Smooth muscle cell (in vitro differentiated cells): ENCODE measurements at regions not wholly inside any gene's neighbourhood (a gene's known extent, or its start where the extent isn't known, plus 50 kb on each side); places are given as distances from the start of the nearest gene placed in this dataset.

Source experiments
- DNase-seq: peaks from one replicate; lab custom pipeline; 2025; ENCODE audit not compliant: unreplicated experiment; lab: John Stamatoyannopoulos, UW
- H2AFZ ChIP-seq: fragments of 200-600 bp; sonication (generic); 2 replicates; pipeline ENCODE4 v1.6.0; 2016; ENCODE audit warnings: antibody characterized with exemption, low read depth, mild to moderate bottlenecking
- H3F3A ChIP-seq: fragments of 200-600 bp; sonication (generic); 2 replicates; pipeline ENCODE4 v1.6.0; 2017; ENCODE audit warnings: antibody characterized with exemption, low read depth
- H3K27ac ChIP-seq: fragments of 200-600 bp; sonication (generic); 2 replicates; pipeline ENCODE4 v1.5.1; 2016; ENCODE audit warnings: low read depth, mild to moderate bottlenecking
- H3K27me3 ChIP-seq: fragments of 200-600 bp; sonication (generic); 2 replicates; pipeline ENCODE4 v1.6.1; 2016; ENCODE audit warnings: low read depth, mild to moderate bottlenecking
- H3K36me3 ChIP-seq: fragments of 200-600 bp; sonication (generic); 2 replicates; pipeline ENCODE4 v1.5.1; 2016; ENCODE audit warnings: low read depth
- H3K4me1 ChIP-seq: fragments of 200-600 bp; sonication (generic); 2 replicates; pipeline ENCODE4 v1.5.1; 2016; ENCODE audit warnings: low read depth
- H3K4me2 ChIP-seq: fragments of 200-600 bp; sonication (generic); 2 replicates; pipeline ENCODE4 v1.6.0; 2016; ENCODE audit warnings: mild to moderate bottlenecking
- H3K4me3 ChIP-seq: fragments of 200-600 bp; sonication (generic); 2 replicates; pipeline ENCODE4 v1.5.1; 2016; ENCODE audit warnings: mild to moderate bottlenecking
- H3K79me2 ChIP-seq: fragments of 200-600 bp; sonication (generic); 2 replicates; pipeline ENCODE4 v1.6.0; 2016; ENCODE audit warnings: low read depth, mild to moderate bottlenecking
- H3K9ac ChIP-seq: fragments of 200-600 bp; sonication (generic); 2 replicates; pipeline ENCODE4 v1.6.0; 2016; ENCODE audit warnings: low read depth
- H3K9me3 ChIP-seq: fragments of 200-600 bp; sonication (generic); replicated peaks from 2 replicates; pipeline ENCODE4 v1.5.1; 2016; ENCODE audit warnings: low read depth
- H4K20me1 ChIP-seq: fragments of 200-600 bp; sonication (generic); 2 replicates; pipeline ENCODE4 v1.6.0; 2016; ENCODE audit warnings: low read depth
- WGBS: methylation state at CpG from one replicate; pipeline ENCODE4 v1.1.7; 2016; ENCODE audit warnings: low lambda C conversion rate; 5-methylcytosine and 5-hydroxymethylcytosine counted together
- TF ChIP-seq, protein P1 (sequence below): fragments of 200-600 bp; sonication (generic); IDR thresholded peaks from 2 replicates; pipeline ENCODE4 v1.5.1; 2017; ENCODE audit warnings: borderline replicate concordance, mild to moderate bottlenecking, antibody characterized with exemption; ENCODE audit not compliant: insufficient read depth, poor library complexity, severe bottlenecking

DNA sequence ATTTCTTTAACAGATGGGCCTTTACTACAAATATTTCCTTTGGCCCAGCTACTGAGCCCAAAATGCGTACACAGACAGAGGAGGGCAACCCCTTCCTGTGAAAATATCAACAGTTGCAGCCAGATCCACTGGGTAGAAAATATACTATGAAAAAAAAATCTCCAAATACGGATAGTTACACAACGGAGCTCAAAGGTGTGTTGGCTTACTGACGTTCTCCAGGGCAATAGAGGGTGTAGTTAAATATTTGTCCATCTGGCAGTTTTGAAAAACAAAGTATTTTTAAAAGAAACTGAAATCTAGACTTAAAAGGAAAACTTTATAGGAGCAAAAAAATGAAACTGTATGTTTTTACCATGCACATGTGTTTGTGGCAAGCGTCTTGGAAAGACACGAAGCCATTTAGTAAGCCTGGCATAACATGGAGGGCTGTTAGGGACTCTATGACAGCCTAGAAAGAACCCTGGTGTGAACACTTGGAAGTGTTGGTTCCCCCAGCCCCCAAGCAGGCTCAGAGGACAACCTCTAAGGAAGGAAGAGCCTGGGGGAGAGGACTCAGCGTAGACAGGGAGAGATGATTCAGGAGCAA, 157.8 kb upstream of the TRPM3 start:
- Histone ChIP-seq H3K4me1 (peaks cover 21% of the 10 kb centered on the region), H3K4me2 (no peak overlapping the region), H3K9ac (no peak overlapping the region), H3K4me3 (no peak overlapping the region), H3K36me3 (no peaks in the 10 kb centered on the region), H3K79me2 (no peaks in the 10 kb centered on the region), H3K27ac (no peak overlapping the region), H3K27me3 (no peaks in the 10 kb centered on the region), H4K20me1 (no peaks in the 10 kb centered on the region), H3K9me3 (no peaks in the 10 kb centered on the region), H2AFZ (no peak overlapping the region), H3F3A (no peaks in the 10 kb centered on the region)
- DNase-seq: no peak
- WGBS: 90% methylated on average over 7 of the region's 7 CpGs
- TF ChIP-seq, protein P1, sequence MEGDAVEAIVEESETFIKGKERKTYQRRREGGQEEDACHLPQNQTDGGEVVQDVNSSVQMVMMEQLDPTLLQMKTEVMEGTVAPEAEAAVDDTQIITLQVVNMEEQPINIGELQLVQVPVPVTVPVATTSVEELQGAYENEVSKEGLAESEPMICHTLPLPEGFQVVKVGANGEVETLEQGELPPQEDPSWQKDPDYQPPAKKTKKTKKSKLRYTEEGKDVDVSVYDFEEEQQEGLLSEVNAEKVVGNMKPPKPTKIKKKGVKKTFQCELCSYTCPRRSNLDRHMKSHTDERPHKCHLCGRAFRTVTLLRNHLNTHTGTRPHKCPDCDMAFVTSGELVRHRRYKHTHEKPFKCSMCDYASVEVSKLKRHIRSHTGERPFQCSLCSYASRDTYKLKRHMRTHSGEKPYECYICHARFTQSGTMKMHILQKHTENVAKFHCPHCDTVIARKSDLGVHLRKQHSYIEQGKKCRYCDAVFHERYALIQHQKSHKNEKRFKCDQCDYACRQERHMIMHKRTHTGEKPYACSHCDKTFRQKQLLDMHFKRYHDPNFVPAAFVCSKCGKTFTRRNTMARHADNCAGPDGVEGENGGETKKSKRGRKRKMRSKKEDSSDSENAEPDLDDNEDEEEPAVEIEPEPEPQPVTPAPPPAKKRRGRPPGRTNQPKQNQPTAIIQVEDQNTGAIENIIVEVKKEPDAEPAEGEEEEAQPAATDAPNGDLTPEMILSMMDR: no peak

GRCh38 chr9:71273613-71274012, 152.2 kb upstream of the TRPM3 start:
- Histone ChIP-seq H4K20me1 (no peaks in the 10 kb centered on the region), H3K4me3 (no peak overlapping the region), H3F3A (no peaks in the 10 kb centered on the region), H3K4me2 (no peak overlapping the region), H3K79me2 (no peaks in the 10 kb centered on the region), H3K36me3 (no peaks in the 10 kb centered on the region), H3K9ac (no peak overlapping the region), H3K4me1 (peaks cover 69% of the 10 kb centered on the region), H3K27me3 (no peaks in the 10 kb centered on the region), H3K27ac (no peak overlapping the region), H2AFZ (no peak overlapping the region), H3K9me3 (no peaks in the 10 kb centered on the region)
- WGBS: 77% methylated on average over 3 of the region's 3 CpGs
- TF ChIP-seq, protein P1: no peak
- DNase-seq: no peak

GRCh38 chr9:71271602-71272001, 150.2 kb upstream of the TRPM3 start:
- H3K36me3 ChIP-seq: no peaks in the 10 kb centered on the region
- H3K4me3 ChIP-seq: no peak overlapping the region
- 79% methylated on average over 5 of the region's 5 CpGs for WGBS
- no peaks in the 10 kb centered on the region for H3K79me2 ChIP-seq
- H3K27ac ChIP-seq: no peak overlapping the region
- H3K4me2 ChIP-seq: no peak overlapping the region
- H3K9me3 ChIP-seq: no peaks in the 10 kb centered on the region
- no peaks in the 10 kb centered on the region for H3F3A ChIP-seq
- H4K20me1 ChIP-seq: no peaks in the 10 kb centered on the region
- peaks cover 78% of the 10 kb centered on the region for H3K4me1 ChIP-seq
- peaks cover 2% of the 10 kb centered on the region for H3K27me3 ChIP-seq
- no peak overlapping the region for H3K9ac ChIP-seq
- H2AFZ ChIP-seq: no peak overlapping the region
- DNase-seq: no peak
- TF ChIP-seq, protein P1: no peak

DNA sequence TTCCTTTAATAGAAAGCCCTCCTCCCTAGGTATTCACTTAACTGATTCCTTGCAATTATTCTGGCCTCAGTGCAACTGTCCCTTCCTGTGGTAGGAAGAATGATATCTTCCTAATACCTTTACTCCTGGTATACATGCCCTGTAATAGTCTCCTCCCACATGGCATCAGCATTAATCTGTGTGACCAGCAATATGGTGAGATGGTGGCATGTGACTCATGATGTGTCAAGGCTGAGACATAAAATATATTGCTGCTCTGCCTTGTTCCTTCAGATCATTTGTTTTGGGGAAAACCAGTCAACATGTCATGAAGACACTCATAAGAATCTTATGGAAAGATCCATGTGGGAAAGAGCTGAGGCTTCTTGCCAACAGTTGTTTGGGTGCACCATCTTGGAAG, 149.1 kb upstream of the TRPM3 start:
- H3K4me3 ChIP-seq: no peak overlapping the region
- H3K4me2 ChIP-seq: no peak overlapping the region
- no peak overlapping the region for H2AFZ ChIP-seq
- no peak overlapping the region for H3K9ac ChIP-seq
- no peaks in the 10 kb centered on the region for H4K20me1 ChIP-seq
- H3K9me3 ChIP-seq: no peaks in the 10 kb centered on the region
- DNase-seq: no peak
- H3F3A ChIP-seq: no peaks in the 10 kb centered on the region
- no peak overlapping the region for H3K27ac ChIP-seq
- peaks cover 79% of the 10 kb centered on the region for H3K4me1 ChIP-seq
- H3K27me3 ChIP-seq: peaks cover 9% of the 10 kb centered on the region
- H3K36me3 ChIP-seq: no peaks in the 10 kb centered on the region
- no peaks in the 10 kb centered on the region for H3K79me2 ChIP-seq
- TF ChIP-seq, protein P1: no peak
